Liver (tissue), 8 donors: ENCODE measurements at regions not wholly inside any gene's neighbourhood (a gene's known extent, or its start where the extent isn't known, plus 50 kb on each side); places are given as distances from the start of the nearest gene placed in this dataset.

ENCODE experiments used
- DNase-seq: peaks from one replicate; pipeline ENCODE4 v3.0.0-alpha.2; 2017; ENCODE audit warnings: low spot score
- H3K27ac ChIP-seq, 2 donors: one replicate each; pipeline ENCODE4 v1.7.0; 2013; ENCODE audit warnings: inconsistent platforms in 2 of 2, low read length in 2 of 2, control low read depth in 1 of 2, low read depth in 1 of 2, mild to moderate bottlenecking in 1 of 2
- H3K27me3 ChIP-seq, 4 donors: one replicate each; pipeline versions ENCODE4 v1.6.1 to v1.7.0; 2013; ENCODE audit warnings: low read length in 3 of 4, inconsistent platforms in 1 of 4, mild to moderate bottlenecking in 1 of 4, moderate library complexity in 1 of 4; ENCODE audit not compliant: control insufficient read depth in 4 of 4, insufficient read depth in 4 of 4
- H3K36me3 ChIP-seq, 4 donors: one replicate each; pipeline versions ENCODE4 v1.6.1 to v1.7.0; 2013; ENCODE audit warnings: low read length in 3 of 4, mild to moderate bottlenecking in 3 of 4, low read depth in 1 of 4, moderate library complexity in 1 of 4; ENCODE audit not compliant: control insufficient read depth in 4 of 4, insufficient read depth in 3 of 4
- H3K4me1 ChIP-seq, 4 donors: one replicate each; pipeline versions ENCODE4 v1.6.1 to v1.7.0; 2013; ENCODE audit warnings: low read length in 3 of 4, mild to moderate bottlenecking in 3 of 4, moderate library complexity in 1 of 4; ENCODE audit not compliant: control insufficient read depth in 4 of 4, insufficient read depth in 4 of 4
- H3K4me3 ChIP-seq, 3 donors: one replicate each; pipeline versions ENCODE4 v1.6.1 to v1.7.0; 2013; ENCODE audit warnings: low read length in 3 of 3, control low read depth in 1 of 3, low read depth in 1 of 3, mild to moderate bottlenecking in 1 of 3
- H3K9ac ChIP-seq, 2 donors: one replicate each; pipeline ENCODE4 v1.7.0; 2013; ENCODE audit warnings: low read length in 2 of 2, mild to moderate bottlenecking in 2 of 2, moderate library complexity in 2 of 2, control low read depth in 1 of 2, low read depth in 1 of 2
- H3K9me3 ChIP-seq, 4 donors: one replicate each; pipeline versions ENCODE4 v1.6.1 to v1.7.0; 2013; ENCODE audit warnings: low read length in 3 of 4; ENCODE audit not compliant: control insufficient read depth in 4 of 4
- CTCF ChIP-seq: fragments of 150-350 bp; IDR thresholded peaks from 2 replicates; pipeline ENCODE4 v1.5.1; 2017; ENCODE audit warnings: improper control_type of control experiment, low read depth, low read length; ENCODE audit not compliant: missing input control
- EGR1 ChIP-seq, 2 donors: IDR thresholded peaks; 2 replicates each; pipeline ENCODE4 v1.6.1; 2016 to 2018; ENCODE audit warnings: antibody characterized with exemption in 2 of 2, low read depth in 2 of 2
- FOXA1 ChIP-seq: IDR thresholded peaks from 2 replicates; pipeline ENCODE4 v1.6.1; 2016; ENCODE audit warnings: antibody characterized with exemption
- FOXA2 ChIP-seq: IDR thresholded peaks from 2 replicates; pipeline ENCODE4 v1.6.1; 2016; ENCODE audit warnings: antibody characterized with exemption
- GABPA ChIP-seq, 2 donors: IDR thresholded peaks in 1 of 2; conservative IDR thresholded peaks in 1 of 2; 2 replicates each; pipeline ENCODE4 v1.6.1; 2016; ENCODE audit warnings: antibody characterized with exemption in 2 of 2, mild to moderate bottlenecking in 1 of 2, moderate library complexity in 1 of 2
- HNF4G ChIP-seq: IDR thresholded peaks from 2 replicates; pipeline ENCODE4 v1.6.1; 2016; ENCODE audit warnings: antibody characterized with exemption
- JUND ChIP-seq, 2 donors: IDR thresholded peaks; 2 replicates each; pipeline ENCODE4 v1.6.1; 2016; ENCODE audit warnings: antibody characterized with exemption in 2 of 2
- RAD21 ChIP-seq, 2 donors: IDR thresholded peaks; 2 replicates each; pipeline ENCODE4 v1.6.1; 2016; ENCODE audit warnings: antibody characterized with exemption in 2 of 2, mild to moderate bottlenecking in 2 of 2
- SP1 ChIP-seq: IDR thresholded peaks from 2 replicates; pipeline ENCODE4 v1.6.1; 2018; ENCODE audit warnings: antibody characterized with exemption, mild to moderate bottlenecking
- TAF1 ChIP-seq: conservative IDR thresholded peaks from 2 replicates; pipeline ENCODE4 v1.6.1; 2016; ENCODE audit warnings: antibody characterized with exemption, mild to moderate bottlenecking
- YY1 ChIP-seq: IDR thresholded peaks from 2 replicates; pipeline ENCODE4 v1.6.1; 2016; ENCODE audit warnings: antibody characterized with exemption, mild to moderate bottlenecking
- WGBS: extraction: QIAGEN DNeasy Blood & Tissue Kit; methylation state at CpG from one replicate; pipeline ENCODE4 v1.1.7; 2013; 5-methylcytosine and 5-hydroxymethylcytosine counted together
- TF ChIP-seq, protein P1 (sequence below): IDR thresholded peaks from 2 replicates; pipeline ENCODE4 v1.6.1; 2016; ENCODE audit warnings: antibody characterized with exemption
- TF ChIP-seq, protein P2 (sequence below): IDR thresholded peaks from 2 replicates; pipeline ENCODE4 v1.6.1; 2016; ENCODE audit warnings: antibody characterized with exemption, mild to moderate bottlenecking
- TF ChIP-seq, protein P3 (sequence below): IDR thresholded peaks from 2 replicates; pipeline ENCODE4 v1.6.1; 2016; ENCODE audit warnings: antibody characterized with exemption
- donor health status: healthy.
- donor health status: healthy.
- donor health status: healthy.
- donor health status: healthy.
- donor health status: healthy.

DNA sequence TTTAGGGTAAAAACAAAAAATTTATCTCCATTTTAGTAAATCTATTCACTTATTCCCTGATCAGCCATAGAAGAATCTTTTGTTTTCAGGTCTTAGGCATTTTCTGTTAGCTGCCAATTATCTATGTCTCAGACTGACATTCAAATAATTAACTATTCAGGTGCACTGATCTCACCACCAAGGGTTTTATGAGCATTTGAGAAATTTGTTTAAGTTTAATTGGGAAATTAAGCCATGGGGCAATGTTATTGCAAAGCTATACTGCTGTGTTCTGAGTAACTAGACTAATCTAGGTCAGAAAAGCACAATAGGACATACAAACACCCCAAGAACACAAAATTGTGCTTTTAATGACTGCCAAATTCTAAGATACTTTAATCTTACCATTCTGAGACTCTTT lies 210.7 kb upstream of the EDNRB start:
- no peak overlapping the region for H3K9ac ChIP-seq
- H3K9me3 ChIP-seq: no peaks in the 10 kb centered on the region
- no peak overlapping the region for H3K4me3 ChIP-seq
- no peak for DNase-seq
- no peaks in the 10 kb centered on the region for H3K4me1 ChIP-seq
- H3K27me3 ChIP-seq: no peaks in the 10 kb centered on the region
- no peak for TF ChIP-seq EGR1 (IDR thresholded peaks at IDR 0.05; ENCODE audit: low read depth in 2 of 2)
- TF ChIP-seq FOXA1: no peak
- no peak overlapping the region for H3K27ac ChIP-seq
- no peaks in the 10 kb centered on the region for H3K36me3 ChIP-seq

DNA sequence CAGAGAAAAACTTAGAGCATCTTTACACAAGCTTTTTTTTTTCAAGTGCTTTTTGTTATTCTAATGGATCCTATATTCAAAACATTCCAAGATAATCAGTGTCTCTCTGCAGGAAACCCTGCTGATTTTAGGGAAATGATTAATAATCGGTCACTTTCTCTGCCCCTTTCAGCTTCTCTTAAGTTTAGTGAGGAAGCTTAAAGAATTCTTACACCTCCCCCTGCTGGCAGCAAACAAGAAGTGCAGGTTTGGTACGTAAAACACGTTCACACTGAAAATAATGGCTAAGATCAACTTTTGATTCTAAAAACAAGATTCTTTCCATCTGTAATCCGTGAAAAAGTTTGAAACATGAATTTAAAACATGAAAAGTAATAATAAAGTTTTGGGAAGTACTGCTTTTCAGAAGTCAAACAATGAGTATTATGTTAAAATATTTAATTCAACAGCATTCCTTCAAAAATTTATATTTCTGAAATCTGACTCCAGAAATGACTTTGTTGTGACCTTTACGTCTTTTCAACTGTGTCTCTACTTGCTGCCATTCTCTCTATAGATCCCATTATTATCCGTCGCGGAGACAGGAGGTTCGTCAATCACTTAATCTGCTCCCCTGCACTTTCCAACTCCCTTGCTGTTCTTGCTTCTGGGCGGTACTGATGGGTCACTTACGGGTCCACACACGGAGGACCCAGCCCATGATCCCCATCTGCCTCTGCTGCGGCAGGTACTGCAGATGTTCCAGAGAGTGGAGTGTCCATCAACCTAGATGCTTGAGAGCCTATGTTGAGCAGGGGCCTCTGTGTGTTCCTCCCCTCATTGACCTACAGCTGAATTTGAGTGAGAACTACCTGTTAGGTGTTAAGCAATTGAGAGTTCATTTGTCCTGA lies 203.1 kb upstream of the EDNRB start:
- H3K36me3 ChIP-seq: no peaks in the 10 kb centered on the region
- 39% methylated on average over 13 of the region's 13 CpGs for WGBS

DNA sequence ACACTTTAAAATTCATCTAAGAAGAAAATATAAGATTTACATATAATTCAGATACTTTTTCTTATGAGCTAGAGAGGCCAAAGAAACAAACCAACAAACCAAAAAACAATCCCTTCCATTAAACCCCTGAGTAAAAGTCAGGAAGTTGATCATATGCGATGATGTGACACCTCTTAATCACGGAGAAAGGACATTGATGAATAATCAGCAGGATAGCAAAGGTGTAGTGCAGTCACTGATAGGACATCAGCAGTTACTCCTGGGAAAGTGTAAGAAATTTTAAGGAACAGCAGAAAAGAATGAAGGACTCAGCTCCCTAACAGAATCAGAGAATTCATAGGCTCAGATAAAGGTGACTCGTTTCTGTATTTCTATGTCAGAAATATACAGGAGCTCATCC lies 202.4 kb upstream of the EDNRB start:
- WGBS: 22% methylated on average over 3 of the region's 3 CpGs
- H3K4me3 ChIP-seq: no peak overlapping the region
- TF ChIP-seq, protein P1, sequence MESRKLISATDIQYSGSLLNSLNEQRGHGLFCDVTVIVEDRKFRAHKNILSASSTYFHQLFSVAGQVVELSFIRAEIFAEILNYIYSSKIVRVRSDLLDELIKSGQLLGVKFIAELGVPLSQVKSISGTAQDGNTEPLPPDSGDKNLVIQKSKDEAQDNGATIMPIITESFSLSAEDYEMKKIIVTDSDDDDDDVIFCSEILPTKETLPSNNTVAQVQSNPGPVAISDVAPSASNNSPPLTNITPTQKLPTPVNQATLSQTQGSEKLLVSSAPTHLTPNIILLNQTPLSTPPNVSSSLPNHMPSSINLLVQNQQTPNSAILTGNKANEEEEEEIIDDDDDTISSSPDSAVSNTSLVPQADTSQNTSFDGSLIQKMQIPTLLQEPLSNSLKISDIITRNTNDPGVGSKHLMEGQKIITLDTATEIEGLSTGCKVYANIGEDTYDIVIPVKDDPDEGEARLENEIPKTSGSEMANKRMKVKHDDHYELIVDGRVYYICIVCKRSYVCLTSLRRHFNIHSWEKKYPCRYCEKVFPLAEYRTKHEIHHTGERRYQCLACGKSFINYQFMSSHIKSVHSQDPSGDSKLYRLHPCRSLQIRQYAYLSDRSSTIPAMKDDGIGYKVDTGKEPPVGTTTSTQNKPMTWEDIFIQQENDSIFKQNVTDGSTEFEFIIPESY: no peak
- no peak for TF ChIP-seq CTCF
- no peak for TF ChIP-seq YY1
- TF ChIP-seq EGR1 (IDR thresholded peaks at IDR 0.05; ENCODE audit: low read depth in 2 of 2): no peak
- TF ChIP-seq, protein P2, sequence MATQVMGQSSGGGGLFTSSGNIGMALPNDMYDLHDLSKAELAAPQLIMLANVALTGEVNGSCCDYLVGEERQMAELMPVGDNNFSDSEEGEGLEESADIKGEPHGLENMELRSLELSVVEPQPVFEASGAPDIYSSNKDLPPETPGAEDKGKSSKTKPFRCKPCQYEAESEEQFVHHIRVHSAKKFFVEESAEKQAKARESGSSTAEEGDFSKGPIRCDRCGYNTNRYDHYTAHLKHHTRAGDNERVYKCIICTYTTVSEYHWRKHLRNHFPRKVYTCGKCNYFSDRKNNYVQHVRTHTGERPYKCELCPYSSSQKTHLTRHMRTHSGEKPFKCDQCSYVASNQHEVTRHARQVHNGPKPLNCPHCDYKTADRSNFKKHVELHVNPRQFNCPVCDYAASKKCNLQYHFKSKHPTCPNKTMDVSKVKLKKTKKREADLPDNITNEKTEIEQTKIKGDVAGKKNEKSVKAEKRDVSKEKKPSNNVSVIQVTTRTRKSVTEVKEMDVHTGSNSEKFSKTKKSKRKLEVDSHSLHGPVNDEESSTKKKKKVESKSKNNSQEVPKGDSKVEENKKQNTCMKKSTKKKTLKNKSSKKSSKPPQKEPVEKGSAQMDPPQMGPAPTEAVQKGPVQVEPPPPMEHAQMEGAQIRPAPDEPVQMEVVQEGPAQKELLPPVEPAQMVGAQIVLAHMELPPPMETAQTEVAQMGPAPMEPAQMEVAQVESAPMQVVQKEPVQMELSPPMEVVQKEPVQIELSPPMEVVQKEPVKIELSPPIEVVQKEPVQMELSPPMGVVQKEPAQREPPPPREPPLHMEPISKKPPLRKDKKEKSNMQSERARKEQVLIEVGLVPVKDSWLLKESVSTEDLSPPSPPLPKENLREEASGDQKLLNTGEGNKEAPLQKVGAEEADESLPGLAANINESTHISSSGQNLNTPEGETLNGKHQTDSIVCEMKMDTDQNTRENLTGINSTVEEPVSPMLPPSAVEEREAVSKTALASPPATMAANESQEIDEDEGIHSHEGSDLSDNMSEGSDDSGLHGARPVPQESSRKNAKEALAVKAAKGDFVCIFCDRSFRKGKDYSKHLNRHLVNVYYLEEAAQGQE: no peak
- TF ChIP-seq TAF1: no peak
- no peak for TF ChIP-seq HNF4G
- TF ChIP-seq FOXA2: no peak
- TF ChIP-seq, protein P3, sequence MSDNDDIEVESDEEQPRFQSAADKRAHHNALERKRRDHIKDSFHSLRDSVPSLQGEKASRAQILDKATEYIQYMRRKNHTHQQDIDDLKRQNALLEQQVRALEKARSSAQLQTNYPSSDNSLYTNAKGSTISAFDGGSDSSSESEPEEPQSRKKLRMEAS: no peak
- no peak for TF ChIP-seq GABPA (IDR thresholded peaks at IDR 0.05 in 1 of 2, conservative IDR thresholded peaks at IDR 0.05 in 1 of 2)
- no peak for TF ChIP-seq SP1
- TF ChIP-seq FOXA1: no peak

More for the DNA sequence above, 203.1 kb upstream of the EDNRB start:
- H3K9ac ChIP-seq: no peak overlapping the region
- H3K4me1 ChIP-seq: peaks cover 0 to 7% (median 0%) of the 10 kb centered on the region in 4 donors
- peak in 1 of 2 donors; percentile 23 for TF ChIP-seq JUND (IDR thresholded peaks at IDR 0.05)
- TF ChIP-seq GABPA (IDR thresholded peaks at IDR 0.05 in 1 of 2, conservative IDR thresholded peaks at IDR 0.05 in 1 of 2): no peak
- peak; percentile 85 for TF ChIP-seq CTCF
- TF ChIP-seq RAD21 (IDR thresholded peaks at IDR 0.05): peak; percentile 85 to 89
- H3K9me3 ChIP-seq: no peaks in the 10 kb centered on the region
- no peak overlapping the region for H3K4me3 ChIP-seq
- H3K27ac ChIP-seq: no peak overlapping the region
- peaks cover 0 to 11% (median 0%) of the 10 kb centered on the region in 4 donors for H3K27me3 ChIP-seq
- no peak for DNase-seq

More for the DNA sequence above, 202.4 kb upstream of the EDNRB start:
- H3K27me3 ChIP-seq: peaks cover 0 to 12% (median 0%) of the 10 kb centered on the region in 4 donors
- H3K9me3 ChIP-seq: no peaks in the 10 kb centered on the region
- H3K27ac ChIP-seq: no peak overlapping the region
- peaks cover 0 to 7% (median 0%) of the 10 kb centered on the region in 4 donors for H3K4me1 ChIP-seq
- H3K9ac ChIP-seq: no peak overlapping the region
- H3K36me3 ChIP-seq: no peaks in the 10 kb centered on the region
- no peak for DNase-seq
